Gastroesophageal sphincter (tissue), 4 donors: ENCODE measurements at regions not wholly inside any gene's neighbourhood (a gene's known extent, or its start where the extent isn't known, plus 50 kb on each side); places are given as distances from the start of the nearest gene placed in this dataset.

Source experiments
- ATAC-seq: fragments of 150-250 bp; one replicate; pipeline ENCODE4 v1.9.1; 2016; ENCODE audit warnings: mild to moderate bottlenecking, moderate library complexity
- H3K27ac ChIP-seq, 4 donors: fragments of 200-600 bp; sonication (generic) in 3 of 4; 1 replicate in 3 of 4; 2 replicates in 1 of 4; pipeline ENCODE4 v1.5.1; 2016 to 2019
- H3K27me3 ChIP-seq: fragments of 200-600 bp; sonication (generic); one replicate; pipeline ENCODE4 v1.5.1; 2019
- H3K36me3 ChIP-seq, 2 donors: fragments of 200-600 bp; sonication (generic); one replicate each; pipeline ENCODE4 v1.5.1; 2019; ENCODE audit warnings: control low read depth in 1 of 2
- H3K4me1 ChIP-seq, 3 donors: fragments of 200-600 bp; sonication (generic); 1 replicate in 2 of 3; 2 replicates in 1 of 3; pipeline ENCODE4 v1.5.1; 2016 to 2019; ENCODE audit warnings: control low read depth in 2 of 3
- H3K4me3 ChIP-seq, 2 donors: fragments of 200-600 bp; sonication (generic); one replicate each; pipeline ENCODE4 v1.5.1; 2019; ENCODE audit warnings: mild to moderate bottlenecking in 1 of 2, moderate library complexity in 1 of 2
- H3K9me3 ChIP-seq, 3 donors: fragments of 200-600 bp; sonication (generic); one replicate each; pipeline ENCODE4 v1.5.1; 2017 to 2019; ENCODE audit warnings: control low read depth in 2 of 3
- EP300 ChIP-seq: sonication (generic); formaldehyde crosslinking; IDR thresholded peaks from one replicate; pipeline ENCODE4 v1.6.1; 2017; ENCODE audit warnings: antibody characterized with exemption, mild to moderate bottlenecking
- POLR2A ChIP-seq, 2 donors: fragments of 450-650 bp; IDR thresholded peaks; one replicate each; pipeline ENCODE4 v1.6.1; 2017; ENCODE audit warnings: antibody characterized with exemption in 2 of 2, mild to moderate bottlenecking in 2 of 2, moderate library complexity in 1 of 2
- POLR2AphosphoS5 ChIP-seq: sonication (generic); formaldehyde crosslinking; IDR thresholded peaks from one replicate; pipeline ENCODE4 v1.6.1; 2017; ENCODE audit warnings: antibody characterized with exemption
- WGBS, 2 donors: methylation state at CpG; one replicate each; pipeline ENCODE4 v1.1.5; 2018; ENCODE audit warnings: low coverage in 1 of 2; 5-methylcytosine and 5-hydroxymethylcytosine counted together
- TF ChIP-seq, protein P1 (sequence below), 4 experiments: fragments of 200-600 bp in 2 of 4; fragments of 450-650 bp in 2 of 4; sonication (generic) in 1 of 4; IDR thresholded peaks; one replicate each; pipeline ENCODE4 v1.5.1; 2017 to 2019; ENCODE audit warnings: antibody characterized with exemption in 4 of 4, mild to moderate bottlenecking in 2 of 4, moderate library complexity in 2 of 4

DNA sequence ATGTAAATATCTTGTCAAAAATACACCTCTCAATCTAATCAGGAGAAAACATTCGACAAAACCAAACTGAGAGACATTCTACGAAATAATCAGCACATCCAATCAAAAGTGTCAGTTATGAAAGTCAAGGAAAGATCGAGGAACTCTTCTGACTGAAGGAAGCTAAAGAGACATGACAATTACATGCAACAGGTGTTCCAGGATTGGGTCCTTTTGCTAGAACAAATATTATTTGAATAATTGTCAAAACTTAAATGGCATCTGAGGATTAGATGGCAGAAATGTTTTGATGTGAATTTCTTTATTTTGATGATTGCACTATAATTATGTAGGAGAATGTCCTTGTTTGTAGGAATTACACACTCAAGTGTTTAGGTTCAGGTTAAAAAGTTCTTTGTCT is 124.1 kb upstream of the HES1 start:
- TF ChIP-seq EP300 (no peak), POLR2AphosphoS5 (no peak)
- TF ChIP-seq, protein P1, sequence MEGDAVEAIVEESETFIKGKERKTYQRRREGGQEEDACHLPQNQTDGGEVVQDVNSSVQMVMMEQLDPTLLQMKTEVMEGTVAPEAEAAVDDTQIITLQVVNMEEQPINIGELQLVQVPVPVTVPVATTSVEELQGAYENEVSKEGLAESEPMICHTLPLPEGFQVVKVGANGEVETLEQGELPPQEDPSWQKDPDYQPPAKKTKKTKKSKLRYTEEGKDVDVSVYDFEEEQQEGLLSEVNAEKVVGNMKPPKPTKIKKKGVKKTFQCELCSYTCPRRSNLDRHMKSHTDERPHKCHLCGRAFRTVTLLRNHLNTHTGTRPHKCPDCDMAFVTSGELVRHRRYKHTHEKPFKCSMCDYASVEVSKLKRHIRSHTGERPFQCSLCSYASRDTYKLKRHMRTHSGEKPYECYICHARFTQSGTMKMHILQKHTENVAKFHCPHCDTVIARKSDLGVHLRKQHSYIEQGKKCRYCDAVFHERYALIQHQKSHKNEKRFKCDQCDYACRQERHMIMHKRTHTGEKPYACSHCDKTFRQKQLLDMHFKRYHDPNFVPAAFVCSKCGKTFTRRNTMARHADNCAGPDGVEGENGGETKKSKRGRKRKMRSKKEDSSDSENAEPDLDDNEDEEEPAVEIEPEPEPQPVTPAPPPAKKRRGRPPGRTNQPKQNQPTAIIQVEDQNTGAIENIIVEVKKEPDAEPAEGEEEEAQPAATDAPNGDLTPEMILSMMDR (IDR thresholded peaks at IDR 0.05): no peak
- Histone ChIP-seq H3K27ac (no peak overlapping the region), H3K27me3 (no peaks in the 10 kb centered on the region), H3K36me3 (no peaks in the 10 kb centered on the region), H3K9me3 (no peaks in the 10 kb centered on the region), H3K4me1 (peaks cover 0 to 11% (median 0%) of the 10 kb centered on the region in 3 donors), H3K4me3 (no peak overlapping the region)
- ATAC-seq: no peak
- WGBS, 2 donors: 92 to 96% methylated on average over 3 of the region's 3 CpGs

DNA sequence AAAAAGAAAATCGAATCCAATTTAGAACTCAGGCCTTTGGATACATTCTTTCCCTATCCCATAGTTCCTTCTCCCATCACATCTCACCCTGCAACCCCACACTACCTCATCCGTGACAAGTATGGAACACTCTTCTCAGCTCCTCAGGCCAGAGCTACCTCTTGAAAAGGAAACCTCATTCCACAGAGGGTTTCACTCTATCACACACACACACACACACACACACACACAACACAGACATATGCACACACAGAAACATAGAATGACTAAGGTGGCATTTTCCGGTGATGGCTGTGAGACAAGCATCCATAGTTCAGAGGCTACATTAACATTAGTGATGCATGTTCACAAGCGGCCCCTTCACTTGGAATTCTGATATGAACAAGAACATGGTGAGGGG is 122.0 kb upstream of the HES1 start:
- no peak overlapping the region for H3K27ac ChIP-seq
- H3K9me3 ChIP-seq: no peaks in the 10 kb centered on the region

DNA sequence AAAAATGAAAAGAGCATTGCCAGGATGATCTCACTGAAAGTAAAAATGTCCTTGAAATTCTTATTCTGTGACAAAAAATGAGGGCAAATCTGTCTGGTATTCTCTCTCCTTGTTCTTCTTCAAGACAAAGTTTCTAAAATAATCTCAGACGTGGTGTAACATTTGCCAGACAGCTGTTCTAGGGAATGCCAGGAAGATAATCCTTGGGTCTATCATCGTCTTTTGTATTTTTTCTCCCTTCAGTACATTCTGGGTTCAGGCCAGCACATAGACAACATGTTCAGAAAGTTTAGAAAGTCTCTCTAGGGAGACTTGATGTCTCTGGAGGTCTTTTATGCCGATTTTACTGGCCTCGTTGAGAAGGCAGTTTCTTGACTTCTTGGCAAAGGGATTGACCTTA is 121.2 kb upstream of the HES1 start:
- H3K9me3 ChIP-seq: no peaks in the 10 kb centered on the region
- no peaks in the 10 kb centered on the region for H3K36me3 ChIP-seq
- H3K27ac ChIP-seq: no peak overlapping the region
- H3K4me1 ChIP-seq: peaks cover 0 to 11% (median 0%) of the 10 kb centered on the region in 3 donors
- no peak for ATAC-seq
- WGBS, 2 donors: 56 to 75% methylated on average over 2 to 4 of the region's 4 CpGs
- no peak overlapping the region for H3K4me3 ChIP-seq
- TF ChIP-seq POLR2A (IDR thresholded peaks at IDR 0.05): no peak
- no peak for TF ChIP-seq POLR2AphosphoS5
- TF ChIP-seq, protein P1 (IDR thresholded peaks at IDR 0.05): no peak
- TF ChIP-seq EP300: no peak
- no peaks in the 10 kb centered on the region for H3K27me3 ChIP-seq

More for the DNA sequence above, 122.0 kb upstream of the HES1 start:
- TF ChIP-seq POLR2AphosphoS5: no peak
- TF ChIP-seq, protein P1 (IDR thresholded peaks at IDR 0.05): no peak
- TF ChIP-seq POLR2A (IDR thresholded peaks at IDR 0.05): no peak
- no peak for TF ChIP-seq EP300
- 96 to 100% methylated on average over 1 to 4 of the region's 4 CpGs for WGBS, 2 donors
- H3K4me1 ChIP-seq: peaks cover 0 to 11% (median 0%) of the 10 kb centered on the region in 3 donors
- no peak for ATAC-seq
- no peak overlapping the region for H3K4me3 ChIP-seq
- no peaks in the 10 kb centered on the region for H3K36me3 ChIP-seq
- no peaks in the 10 kb centered on the region for H3K27me3 ChIP-seq

DNA sequence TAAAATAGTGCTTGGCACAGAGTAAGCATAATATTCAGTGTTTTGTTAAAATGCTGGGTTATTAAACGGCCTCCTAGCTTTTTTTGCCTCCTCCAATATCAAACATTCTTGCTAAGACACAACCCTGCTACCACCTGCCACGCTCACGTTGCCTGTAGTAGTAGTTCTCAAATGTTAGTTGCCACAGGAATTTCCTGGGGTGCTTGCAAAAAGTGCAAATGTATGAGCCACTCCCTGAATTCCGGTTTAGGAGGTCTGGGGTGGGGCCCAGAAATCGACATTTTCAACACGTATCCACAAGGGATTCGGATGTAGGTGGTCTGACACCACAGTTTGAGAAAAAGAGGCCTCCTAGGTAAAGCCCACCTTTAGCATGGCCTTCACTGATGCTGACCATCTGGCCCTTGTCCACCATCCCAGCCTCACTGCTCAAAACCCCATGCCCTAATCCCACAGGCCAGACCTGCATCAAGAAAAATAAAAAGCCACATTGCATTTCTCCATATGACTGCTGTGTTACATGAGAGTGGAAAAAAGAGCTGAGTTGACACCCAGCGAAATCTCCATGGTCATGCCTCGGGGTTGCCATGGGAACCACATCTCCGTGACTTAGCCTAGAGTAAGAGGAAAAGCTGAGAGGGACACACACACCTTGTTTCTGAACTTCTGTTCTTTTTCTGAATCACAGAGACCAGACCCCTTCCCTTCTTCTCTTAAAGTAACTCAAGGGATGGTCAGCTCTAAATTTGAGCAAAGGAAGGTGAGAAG is 116.4 kb upstream of the HES1 start:
- H3K9me3 ChIP-seq: no peaks in the 10 kb centered on the region
- H3K27ac ChIP-seq: no peak overlapping the region
- no peaks in the 10 kb centered on the region for H3K36me3 ChIP-seq
- no peak overlapping the region for H3K4me3 ChIP-seq
- ATAC-seq: no peak
- 90 to 95% methylated on average over 7 of the region's 10 CpGs for WGBS, 2 donors
- H3K4me1 ChIP-seq: peaks cover 0 to 10% (median 0%) of the 10 kb centered on the region in 3 donors
- H3K27me3 ChIP-seq: no peaks in the 10 kb centered on the region
- TF ChIP-seq POLR2A (IDR thresholded peaks at IDR 0.05) (no peak), POLR2AphosphoS5 (no peak), EP300 (no peak)
- TF ChIP-seq, protein P1 (IDR thresholded peaks at IDR 0.05): no peak

DNA sequence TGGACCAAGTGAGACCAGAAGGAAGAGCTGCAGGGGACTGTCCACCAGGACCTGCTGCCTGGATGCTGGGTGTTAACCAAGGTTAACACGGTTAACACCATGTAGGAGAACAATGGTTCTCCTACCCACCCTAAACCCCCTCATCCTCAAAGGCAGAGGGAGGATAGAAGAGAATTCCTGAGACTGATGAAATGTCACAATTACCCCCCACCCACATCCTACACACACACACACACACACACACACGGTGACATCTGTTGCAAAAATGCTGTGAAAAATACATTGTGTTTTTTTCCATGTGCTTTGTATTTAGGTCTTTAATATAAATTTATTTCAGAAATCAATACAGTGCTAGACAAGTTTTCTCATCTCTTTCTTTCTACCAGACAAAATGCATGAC is 113.9 kb upstream of the HES1 start:
- no peak for ATAC-seq
- WGBS, 2 donors: 88% methylated on average over 1 of the region's 2 CpGs

More for the DNA sequence above, 113.9 kb upstream of the HES1 start:
- no peak overlapping the region for H3K27ac ChIP-seq
- H3K36me3 ChIP-seq: no peaks in the 10 kb centered on the region
- TF ChIP-seq EP300 (no peak), POLR2A (IDR thresholded peaks at IDR 0.05) (no peak), POLR2AphosphoS5 (no peak)
- TF ChIP-seq, protein P1 (IDR thresholded peaks at IDR 0.05): no peak
- peaks cover 4% of the 10 kb centered on the region for H3K27me3 ChIP-seq
- peaks cover 0 to 10% (median 0%) of the 10 kb centered on the region in 3 donors for H3K4me1 ChIP-seq
- no peaks in the 10 kb centered on the region for H3K9me3 ChIP-seq
- H3K4me3 ChIP-seq: no peak overlapping the region
